Lower leg skin (tissue), 4 donors: ENCODE measurements at regions not wholly inside any gene's neighbourhood (a gene's known extent, or its start where the extent isn't known, plus 50 kb on each side); places are given as distances from the start of the nearest gene placed in this dataset.

Source experiments
- DNase-seq, 2 donors: peaks; one replicate each; pipeline ENCODE4 v3.0.0-alpha.2; 2019; ENCODE audit warnings: low spot score in 2 of 2
- H3K4me3 ChIP-seq: fragments of 200-600 bp; sonication (generic); 2 replicates; pipeline ENCODE4 v1.5.1; 2017; ENCODE audit warnings: mild to moderate bottlenecking, low read depth; ENCODE audit not compliant: poor library complexity, severe bottlenecking
- CTCF ChIP-seq, 3 donors: fragments of 450-650 bp; IDR thresholded peaks; one replicate each; pipeline ENCODE4 v1.5.1; 2016; ENCODE audit warnings: antibody characterized with exemption in 3 of 3, mild to moderate bottlenecking in 3 of 3, moderate library complexity in 2 of 3
- POLR2A ChIP-seq, 2 donors: fragments of 450-650 bp; IDR thresholded peaks; one replicate each; pipeline ENCODE4 v1.6.1; 2016 to 2017; ENCODE audit warnings: antibody characterized with exemption in 2 of 2, mild to moderate bottlenecking in 1 of 2, moderate library complexity in 1 of 2
- WGBS, 2 donors: methylation state at CpG; one replicate each; pipeline ENCODE4 v1.1.5; 2018; 5-methylcytosine and 5-hydroxymethylcytosine counted together
- intact Hi-C: fragments of 100-400 bp; cut with DNase I; formaldehyde crosslinking; loops from one replicate; pipeline ENCODE4 v1.15.0; 2023; ENCODE audit warnings: low total_unique reads

DNA sequence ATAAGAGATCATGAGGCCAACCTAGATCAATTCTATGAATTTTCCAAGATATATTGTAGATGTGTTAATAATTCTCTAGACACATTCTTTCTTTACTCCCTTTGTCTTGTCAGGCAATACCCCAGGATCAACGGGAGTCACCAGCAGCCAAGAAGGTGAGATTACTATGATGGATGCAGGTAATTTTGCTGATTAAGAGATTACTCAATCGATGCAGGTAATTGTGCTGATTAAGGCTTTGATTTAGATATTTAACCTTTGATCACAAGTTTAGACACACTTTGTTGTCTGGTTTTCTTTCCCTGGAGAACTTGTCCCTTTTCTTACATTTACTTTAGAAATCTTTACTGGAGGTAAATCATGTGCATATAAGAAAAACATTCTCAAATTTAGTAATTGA, 134.3 kb upstream of the CNTN1 start:
- TF ChIP-seq CTCF (IDR thresholded peaks at IDR 0.05), result no peak
- TF ChIP-seq POLR2A (IDR thresholded peaks at IDR 0.05), result no peak
- intact Hi-C loops, result no loop called here
- no peak for DNase-seq
- H3K4me3 ChIP-seq, result no peak overlapping the region
- 82 to 86% methylated on average over 2 of the region's 2 CpGs for WGBS, 2 donors

DNA sequence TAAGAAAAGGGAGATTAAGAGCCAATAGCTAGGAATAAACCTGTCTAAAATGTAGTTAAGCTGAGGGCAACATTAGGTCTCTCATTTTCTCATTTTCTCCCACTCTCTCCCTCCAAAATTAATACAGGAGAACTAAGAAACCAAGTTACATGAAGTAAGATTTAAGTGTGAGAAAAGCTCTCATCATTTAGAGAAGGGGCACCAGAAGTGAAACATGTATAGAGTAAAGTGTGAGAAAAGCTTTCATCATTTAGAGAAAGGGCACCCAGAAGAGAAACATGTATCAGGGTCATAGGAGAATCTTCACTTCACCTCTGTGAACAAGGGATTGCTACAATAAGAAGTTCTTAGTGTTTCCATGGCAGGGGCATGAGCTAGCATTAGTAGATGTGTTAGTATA, 132.4 kb upstream of the CNTN1 start:
- DNase-seq, result no peak
- no peak for TF ChIP-seq POLR2A (IDR thresholded peaks at IDR 0.05)
- no peak for TF ChIP-seq CTCF (IDR thresholded peaks at IDR 0.05)
- intact Hi-C loops, result no loop called here
- H3K4me3 ChIP-seq, result no peak overlapping the region

DNA sequence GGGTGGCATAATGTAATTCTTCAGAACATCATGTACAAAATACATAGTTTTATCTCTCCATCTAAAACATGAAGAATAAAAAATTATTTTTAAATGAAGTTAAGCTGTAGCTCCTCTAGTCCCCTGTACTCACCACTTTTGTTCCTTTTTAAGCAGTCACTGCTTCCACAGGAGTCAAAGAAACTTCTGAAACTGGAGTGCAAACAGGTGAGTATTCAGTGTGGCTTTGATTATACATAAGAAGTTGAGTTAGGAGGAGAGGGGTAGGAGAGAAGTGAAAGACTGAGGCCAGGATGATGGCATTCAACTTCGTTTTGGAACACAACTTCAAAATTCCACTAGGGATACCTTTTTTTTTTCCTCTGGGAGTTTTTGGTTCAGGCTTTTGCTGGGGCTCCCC, 131.4 kb upstream of the CNTN1 start:
- H3K4me3 ChIP-seq, result no peak overlapping the region
- 46 to 60% methylated on average over 1 of the region's 1 CpG for WGBS, 2 donors
- TF ChIP-seq CTCF (IDR thresholded peaks at IDR 0.05) (no peak), POLR2A (IDR thresholded peaks at IDR 0.05) (no peak)
- no peak for DNase-seq
- intact Hi-C loops, result no loop called here

DNA sequence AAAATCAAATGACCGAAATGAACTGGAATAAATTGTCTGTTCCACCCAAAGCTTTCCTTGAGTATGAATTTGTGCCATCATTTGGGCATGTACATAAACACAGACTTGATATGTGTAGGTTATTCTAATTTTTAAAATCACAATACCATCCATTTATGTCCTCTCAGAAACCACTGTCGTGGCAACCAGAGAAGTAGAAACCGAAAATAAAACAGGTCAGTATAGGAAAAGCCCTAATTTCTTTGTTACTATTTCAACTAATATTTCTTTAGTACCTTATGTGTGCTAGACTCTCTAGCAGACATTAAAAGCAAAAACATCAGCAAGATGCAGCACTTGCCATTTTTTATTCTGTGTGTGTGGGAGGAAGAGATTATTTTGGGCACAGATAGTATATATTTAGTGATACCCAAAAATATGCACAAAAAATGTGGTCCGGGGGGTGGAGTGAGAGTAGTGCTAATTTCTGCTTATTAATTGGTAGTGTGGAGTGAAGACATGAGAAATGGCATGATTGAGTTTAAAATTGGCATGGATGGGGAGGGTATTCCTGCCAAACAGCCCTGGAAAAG, 130.8 kb upstream of the CNTN1 start:
- H3K4me3 ChIP-seq, result no peak overlapping the region

DNA sequence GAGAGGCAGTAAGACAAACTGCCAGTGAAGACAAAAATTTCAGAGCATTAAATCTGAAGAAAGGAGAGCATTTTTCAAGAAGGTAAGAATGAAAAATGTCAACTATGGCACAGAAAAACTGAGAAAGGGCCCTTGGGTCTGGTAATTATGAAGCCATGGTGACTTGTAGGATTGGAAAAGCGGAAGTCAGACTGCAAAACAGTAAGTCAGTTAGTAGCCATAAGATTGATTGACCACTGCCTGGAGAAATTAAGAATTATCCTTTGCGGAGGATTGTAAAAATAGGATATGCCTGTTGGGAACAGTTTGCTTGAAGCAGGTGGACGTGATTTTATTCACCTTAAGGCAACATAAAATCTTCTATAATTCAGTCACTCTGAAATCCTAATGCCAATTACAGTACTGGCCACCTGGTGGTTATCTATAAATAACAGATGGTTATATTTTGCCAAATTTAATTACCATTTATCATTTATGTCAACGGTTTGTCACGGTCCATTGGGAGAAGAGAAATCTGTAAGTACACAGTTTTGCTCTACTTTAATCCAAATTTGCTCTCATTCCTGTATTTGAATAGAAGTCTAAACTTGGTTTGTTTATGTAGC, 127.1 kb upstream of the CNTN1 start:
- TF ChIP-seq POLR2A (IDR thresholded peaks at IDR 0.05), result no peak
- TF ChIP-seq CTCF (IDR thresholded peaks at IDR 0.05), result no peak
- WGBS, 2 donors, result 71 to 78% methylated on average over 5 of the region's 5 CpGs
- intact Hi-C loops, result no loop called here
- no peak for DNase-seq
- H3K4me3 ChIP-seq, result no peak overlapping the region

More for the DNA sequence above, 130.8 kb upstream of the CNTN1 start:
- WGBS, 2 donors, result 79 to 83% methylated on average over 4 of the region's 4 CpGs
- DNase-seq, result no peak
- intact Hi-C loops, result no loop called here
- TF ChIP-seq POLR2A (IDR thresholded peaks at IDR 0.05) (no peak), CTCF (IDR thresholded peaks at IDR 0.05) (no peak)

DNA sequence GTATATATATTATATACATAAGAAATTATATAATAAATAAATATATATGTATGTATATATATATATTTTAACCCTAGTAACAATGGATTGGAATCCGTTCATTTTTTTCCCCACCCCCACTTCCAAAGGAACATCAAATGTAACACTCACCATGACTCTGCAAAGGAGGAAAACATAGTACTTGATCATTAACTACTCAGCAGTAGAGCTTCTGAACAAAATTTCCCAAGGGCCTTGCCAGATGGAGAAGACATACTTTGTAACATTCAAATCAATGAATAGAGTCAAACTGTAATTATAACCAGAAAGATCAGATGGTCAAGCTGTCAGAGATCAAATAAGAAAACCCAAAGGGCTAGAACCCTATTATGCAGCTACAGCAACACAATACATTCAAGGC, 126.0 kb upstream of the CNTN1 start:
- no peak for TF ChIP-seq POLR2A (IDR thresholded peaks at IDR 0.05)
- no peak for TF ChIP-seq CTCF (IDR thresholded peaks at IDR 0.05)
- H3K4me3 ChIP-seq, result no peak overlapping the region
- 79 to 82% methylated on average over 1 of the region's 1 CpG for WGBS, 2 donors
- DNase-seq, result no peak
- intact Hi-C loops, result no loop called here
